ENCODE measurements at regions not wholly inside any gene's neighbourhood (a gene's known extent, or its start where the extent isn't known, plus 50 kb on each side); places are given as distances from the start of the nearest gene placed in this dataset.
"Not testable (repeated sequence)": the region's sequence is repeated elsewhere in the genome, so short reads cannot be mapped to it uniquely, and the experiment has no call there.

DNA sequence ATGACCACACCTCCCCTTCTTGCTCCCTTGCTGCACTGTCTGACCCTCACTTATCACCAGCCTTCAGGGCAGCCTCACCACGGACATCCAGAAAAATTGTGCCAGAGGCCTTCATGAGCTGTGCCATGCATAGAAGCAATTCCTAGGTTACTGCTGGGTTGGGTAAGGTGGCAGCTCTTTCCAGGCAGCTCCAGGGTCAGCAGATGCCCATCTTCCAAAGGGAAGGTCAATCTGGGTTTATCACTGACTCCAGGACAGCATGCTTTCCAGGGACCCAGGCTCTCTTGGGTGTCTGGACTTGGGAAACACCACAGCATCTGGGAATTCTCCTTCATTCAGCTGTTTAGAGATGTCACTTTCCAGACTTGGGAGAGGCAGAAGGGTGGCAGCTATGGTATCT lies 188.9 kb upstream of the CXCL12 start:
- DNase-seq (ENCODE audit: extremely low read depth, low read depth) = no peak
- TF ChIP-seq CTCF (IDR thresholded peaks at IDR 0.05; ENCODE audit: low read depth, low read length) = no peak

GRCh38 chr10:44574596-44575480 lies 189.9 kb upstream of the CXCL12 start:
- TF ChIP-seq CTCF (IDR thresholded peaks at IDR 0.05; ENCODE audit: low read depth, low read length) = no peak
- DNase-seq (ENCODE audit: extremely low read depth, low read depth) = no peak

DNA sequence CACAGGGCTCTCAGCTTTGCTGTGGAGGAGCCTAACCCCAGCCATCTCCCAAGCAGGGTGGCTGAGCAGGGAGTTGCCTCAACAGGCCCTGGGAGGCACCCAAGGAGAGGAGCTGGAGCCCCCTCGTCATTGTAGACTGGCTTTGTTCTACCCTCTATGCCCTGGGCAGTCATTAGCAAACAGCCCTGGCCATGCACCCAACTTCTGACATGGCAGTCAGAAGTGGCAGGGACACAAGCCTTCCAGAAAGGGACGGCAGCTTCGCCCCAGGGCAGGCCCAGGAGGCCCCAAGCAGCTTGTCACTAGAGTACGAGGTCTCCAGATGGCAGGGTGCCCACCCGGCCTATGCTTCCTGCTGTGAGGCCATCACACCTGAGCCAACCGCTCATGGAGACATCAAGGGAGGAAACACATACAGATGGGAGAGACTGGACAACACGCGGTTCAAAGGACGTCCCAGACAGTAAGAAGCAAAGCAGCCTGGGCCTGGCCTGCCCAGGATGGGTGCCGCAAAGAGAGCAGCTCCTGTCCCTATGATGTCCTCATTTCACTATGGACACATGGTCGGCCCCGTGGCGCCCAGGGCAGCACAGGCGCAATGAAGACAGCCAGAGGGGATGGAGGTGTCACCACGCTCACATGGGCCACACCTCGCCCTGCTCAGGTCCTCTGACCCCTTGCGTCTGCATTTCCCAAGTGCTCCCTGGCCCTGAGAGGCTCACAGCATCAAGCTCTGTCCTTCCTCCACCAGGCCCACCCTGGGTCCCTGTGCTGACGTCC lies 190.9 kb upstream of the CXCL12 start:
- TF ChIP-seq CTCF (IDR thresholded peaks at IDR 0.05; ENCODE audit: low read depth, low read length) = no peak
- DNase-seq (ENCODE audit: extremely low read depth, low read depth) = no peak

- no peak for TF ChIP-seq CTCF (IDR thresholded peaks at IDR 0.05; ENCODE audit: low read depth, low read length)
- peak; percentile 83 for DNase-seq (ENCODE audit: extremely low read depth, low read depth)
These were observed 191.8 kb upstream of the CXCL12 start for GRCh38 chr10:44576702-44577191.

DNA sequence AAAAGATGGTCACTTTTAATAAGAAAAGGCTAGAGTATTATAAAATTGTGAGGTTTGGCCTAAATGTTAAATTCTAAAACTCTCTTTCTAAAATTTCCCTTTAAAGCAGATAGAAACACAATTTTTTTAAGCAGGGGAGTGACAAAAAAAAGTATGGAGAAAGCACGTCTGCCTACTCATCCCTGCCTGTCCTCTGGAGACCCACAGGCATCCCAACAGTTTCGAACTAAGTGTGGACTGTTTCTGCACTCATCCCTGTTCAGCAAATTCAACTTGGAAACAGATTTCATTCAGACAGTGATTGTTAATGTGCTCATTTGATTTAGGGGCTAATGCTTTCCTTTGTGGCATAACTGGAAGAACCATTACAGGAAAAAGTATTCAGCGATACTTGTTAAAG lies 192.6 kb upstream of the CXCL12 start:
- TF ChIP-seq CTCF (IDR thresholded peaks at IDR 0.05; ENCODE audit: low read depth, low read length) = no peak
- DNase-seq (ENCODE audit: extremely low read depth, low read depth) = no peak

GRCh38 chr10:44578271-44578670 lies 193.4 kb upstream of the CXCL12 start:
- no peak for TF ChIP-seq CTCF (IDR thresholded peaks at IDR 0.05; ENCODE audit: low read depth, low read length)
- no peak for DNase-seq (ENCODE audit: extremely low read depth, low read depth)

- DNase-seq (ENCODE audit: extremely low read depth, low read depth) = not testable (repeated sequence)
These were observed 194.1 kb upstream of the CXCL12 start for GRCh38 chr10:44578963-44579362.
